GM18520 (cell line): ENCODE measurements at regions not wholly inside any gene's neighbourhood (a gene's known extent, or its start where the extent isn't known, plus 50 kb on each side); places are given as distances from the start of the nearest gene placed in this dataset.

Experiments used
- ATAC-seq: cut with Tn5 transposase; IDR thresholded peaks from one replicate; pipeline ENCODE4 v1.9.1; 2021; ENCODE audit not compliant: unreplicated experiment

DNA sequence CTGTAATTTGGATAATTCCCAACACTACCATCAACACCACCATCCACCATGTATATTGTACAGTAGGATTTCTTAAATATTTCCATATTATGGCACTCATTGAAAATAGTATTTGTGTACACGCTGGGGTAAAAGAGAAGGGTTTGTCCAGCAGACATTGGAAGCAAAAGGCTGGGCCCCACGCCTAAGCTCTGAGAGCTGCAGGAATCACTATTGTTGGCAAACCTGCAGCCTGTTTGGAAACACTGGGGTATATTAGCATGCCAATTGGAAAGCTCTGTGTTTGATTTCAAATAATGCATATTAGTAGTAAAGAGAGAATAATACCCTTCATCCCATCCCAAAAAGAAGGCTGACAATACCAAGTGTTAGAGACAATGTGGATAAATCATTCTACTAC is 81.5 kb upstream of the DPYD start:
- no peak for ATAC-seq

DNA sequence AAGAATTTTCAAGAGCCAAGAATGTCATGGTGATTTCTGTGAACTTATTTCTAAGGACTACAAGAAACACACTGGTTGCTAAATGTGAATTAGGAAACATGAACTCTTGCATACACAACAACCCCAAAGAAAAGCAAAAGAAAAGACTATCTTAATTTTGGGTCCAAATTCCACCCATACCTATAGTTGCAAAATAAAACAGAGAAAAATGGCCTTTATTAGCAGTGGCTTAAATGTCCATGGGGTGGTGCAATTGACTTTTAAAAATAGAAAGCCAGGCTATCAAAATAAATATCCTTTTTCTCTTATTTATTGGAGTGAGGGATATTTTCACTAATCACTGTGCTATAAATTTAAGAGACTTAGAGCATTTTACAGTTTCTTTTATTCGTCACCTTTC is 80.9 kb upstream of the DPYD start:
- no peak for ATAC-seq

DNA sequence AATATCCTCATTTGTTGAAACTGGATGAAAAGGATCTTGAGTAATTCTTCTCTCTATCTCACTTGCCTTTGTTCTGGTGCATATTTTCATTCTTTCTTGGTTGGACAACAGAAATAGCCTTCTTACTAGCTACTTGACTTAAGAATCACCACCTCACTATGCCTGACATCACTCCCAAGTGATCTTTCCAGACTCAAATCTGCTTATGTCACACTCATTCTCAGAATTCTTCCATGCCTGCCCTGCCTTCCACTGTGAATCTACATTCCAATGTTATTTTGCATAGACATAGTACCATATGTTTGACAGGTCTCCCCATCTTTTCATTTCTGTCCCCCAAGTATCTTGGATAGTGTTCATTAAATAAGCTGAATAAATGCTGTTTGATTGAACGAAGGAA is 78.5 kb upstream of the DPYD start:
- no peak for ATAC-seq

DNA sequence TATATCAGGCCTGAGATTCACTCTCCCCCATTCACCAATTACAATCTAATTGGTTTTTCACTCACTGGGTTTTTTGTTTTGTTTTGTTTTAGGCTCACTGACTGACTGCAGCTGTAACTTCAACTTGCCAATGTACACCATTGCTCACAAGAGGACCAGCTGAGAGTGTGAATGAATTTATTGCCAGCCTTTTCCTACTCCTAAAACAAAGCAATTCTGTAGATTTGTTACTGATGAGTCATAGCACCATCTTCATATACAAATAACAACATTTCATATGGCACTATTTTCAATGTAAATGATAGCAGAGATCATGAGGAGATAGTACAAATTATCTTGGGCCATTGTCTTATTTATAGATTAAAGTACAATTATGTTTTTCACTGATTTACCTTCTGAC is 76.0 kb upstream of the DPYD start:
- no peak for ATAC-seq

DNA sequence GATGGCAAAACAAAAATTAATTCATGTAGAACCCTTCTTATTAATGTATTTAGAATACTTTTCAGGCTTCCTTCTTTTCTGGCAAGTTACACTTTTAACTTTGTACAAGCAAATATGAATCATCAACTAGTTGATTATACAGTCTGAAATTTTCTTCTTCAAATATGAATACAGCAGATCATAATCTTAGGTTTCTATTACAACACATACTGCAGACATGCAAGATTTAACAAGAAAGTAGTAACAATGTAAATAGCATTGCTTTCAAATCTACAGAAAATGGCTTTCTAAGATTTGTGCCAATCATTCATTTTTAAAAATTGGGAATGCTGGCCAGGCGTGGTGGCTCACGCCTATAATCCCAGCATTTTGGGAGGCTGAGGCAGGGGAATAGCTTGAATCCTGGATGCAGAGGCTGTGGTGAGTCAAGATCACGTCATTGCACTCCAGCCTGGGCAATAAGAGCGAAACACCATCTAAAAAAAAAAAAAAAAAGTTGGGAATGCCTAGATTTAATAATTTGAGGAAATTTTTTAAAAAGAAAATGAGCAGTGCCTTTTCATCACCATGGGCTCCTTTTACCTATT is 68.4 kb upstream of the DPYD start:
- ATAC-seq = no peak

DNA sequence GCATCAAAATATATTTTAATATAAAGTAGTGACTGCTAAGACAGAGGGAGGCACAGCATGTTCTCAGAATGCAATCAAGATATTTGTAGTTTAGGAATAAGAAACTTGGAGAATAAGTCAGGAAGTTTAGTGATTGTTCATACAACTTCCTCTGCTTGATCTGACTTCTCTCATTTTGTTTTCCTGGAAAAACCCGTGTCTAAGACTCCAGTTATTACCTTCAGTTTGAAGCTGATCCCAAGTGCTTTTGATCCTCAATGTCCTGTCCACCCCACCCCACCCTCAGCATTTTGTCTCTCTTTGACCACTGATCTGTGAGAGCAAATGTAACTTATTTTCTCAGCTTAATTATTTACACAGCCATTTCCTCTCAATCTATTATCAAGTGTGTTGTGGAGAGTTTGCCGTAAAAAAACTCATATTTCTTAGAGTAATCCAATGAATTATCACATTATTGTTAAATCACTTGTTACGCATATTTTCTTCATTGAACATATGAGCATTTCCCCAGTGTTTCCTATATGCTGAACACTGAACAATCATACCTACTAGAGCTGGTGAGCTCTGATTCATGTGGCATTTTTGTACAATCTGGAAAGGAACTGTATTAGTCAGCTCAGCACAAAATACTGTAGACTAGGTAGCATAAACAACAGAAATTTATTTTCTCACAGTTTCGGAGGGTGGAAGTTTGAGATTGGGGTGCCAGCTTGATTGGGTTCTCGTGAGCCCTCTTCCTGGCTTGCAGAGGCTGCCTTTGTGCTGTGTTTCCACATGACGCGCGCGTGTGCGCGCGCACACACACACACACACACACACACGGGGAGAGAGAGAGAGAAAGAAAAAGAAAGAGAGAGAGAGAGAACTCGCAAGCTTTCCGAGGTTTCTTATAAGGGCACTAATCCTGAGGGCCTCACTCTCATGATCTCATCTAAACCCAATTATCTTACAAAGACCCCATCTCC is 65.5 kb upstream of the DPYD start:
- no peak for ATAC-seq

DNA sequence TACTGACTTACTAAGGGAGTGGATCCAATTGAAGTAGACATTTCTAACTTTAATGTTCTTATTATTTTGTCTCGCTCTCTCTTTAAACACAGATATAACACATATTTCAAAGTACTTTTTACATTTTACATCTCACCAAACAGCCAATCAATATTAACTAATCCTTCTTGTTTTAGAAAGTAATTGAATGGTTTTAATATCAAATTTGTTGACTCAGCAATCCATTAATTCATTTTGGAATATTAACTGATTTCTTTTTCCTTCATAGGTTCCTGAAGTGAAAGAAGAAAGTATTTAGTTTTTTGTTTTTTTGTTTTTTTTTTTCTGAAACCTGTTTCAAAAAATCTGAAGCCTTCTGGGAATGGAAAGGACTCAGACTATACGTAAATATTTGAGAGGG is 62.3 kb upstream of the DPYD start:
- no peak for ATAC-seq

DNA sequence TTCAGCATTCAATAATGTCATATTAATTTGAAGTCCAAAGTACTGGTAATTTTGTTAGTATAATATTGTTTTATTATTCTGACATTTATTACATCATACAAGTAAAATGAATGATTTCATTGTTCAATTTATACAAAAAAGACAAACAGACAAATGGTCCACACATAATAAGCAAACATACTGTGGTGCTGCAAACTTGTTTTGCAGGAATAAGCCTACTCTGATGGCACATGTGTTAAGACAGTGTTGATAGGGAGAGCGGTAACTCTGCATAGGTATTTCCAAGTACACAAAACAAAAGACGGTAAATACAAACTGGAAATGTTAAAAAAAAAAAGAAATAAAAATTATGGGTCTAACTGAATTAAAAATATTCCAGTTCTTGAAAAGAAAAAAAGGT is 59.7 kb upstream of the DPYD start:
- ATAC-seq = no peak

DNA sequence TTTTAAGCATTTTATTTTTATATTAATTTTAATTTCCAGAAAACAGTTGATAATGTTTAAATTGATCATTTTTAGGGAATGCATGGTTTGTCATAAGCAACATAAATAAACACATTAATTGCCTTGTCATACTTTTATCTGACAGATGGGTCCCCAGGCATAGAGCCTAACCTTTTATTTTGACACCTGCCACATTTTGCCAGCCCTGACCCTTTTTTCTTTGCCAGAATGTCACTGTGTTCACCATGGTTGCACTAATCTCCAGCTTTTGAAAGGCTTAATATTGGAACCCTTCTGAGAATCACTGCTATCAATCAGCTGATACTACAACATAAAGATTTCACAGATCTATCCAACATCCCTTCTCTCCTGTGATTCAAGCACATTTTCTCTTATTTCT is 56.0 kb upstream of the DPYD start:
- ATAC-seq = no peak
